A549 (cell line): ENCODE measurements at regions not wholly inside any gene's neighbourhood (a gene's known extent, or its start where the extent isn't known, plus 50 kb on each side); places are given as distances from the start of the nearest gene placed in this dataset.

ENCODE experiments used
- ATAC-seq, 2 experiments: fragments of 200-7000 bp in 1 of 2; fragments of >200 bp in 1 of 2; cut with Nextera tagmentation in 1 of 2; cut with Tn5 transposase in 1 of 2; 3 replicates each; pipeline versions ENCODE4 v1.8.0 to v1.9.1; 2018 to 2020; ENCODE audit warnings: mild to moderate bottlenecking in 1 of 2, moderate library complexity in 1 of 2
- CTCF ChIA-PET: fragments of 300-600 bp; sonication (Branson Sonifier 250); formaldehyde crosslinking; extraction: SDS; loops from one replicate; lab custom pipeline; 2021; ENCODE audit warnings: antibody characterized with exemption, inconsistent platforms; lab: Yijun Ruan, JAX
- POLR2A ChIA-PET: fragments of 350-600 bp; formaldehyde crosslinking; extraction: SDS; loops from one replicate; lab custom pipeline; 2021; ENCODE audit warnings: antibody characterized with exemption, inconsistent platforms; lab: Yijun Ruan, JAX
- DNase-seq, 2 experiments: peaks; one replicate each; pipeline versions ENCODE4 v3.0.0 to v3.0.0-alpha.2; 2011 to 2016; ENCODE audit warnings: low read depth in 1 of 2, low spot score in 1 of 2
- FAIRE-seq: peaks from 2 replicates; lab custom pipeline; 2011; peaks lifted over from hg19 to GRCh38; lab: Jason Lieb, UNC
- H3K27ac ChIP-seq, 2 experiments: fragments of >200 bp; sonication (Bioruptor Twin); formaldehyde crosslinking; 3 replicates each; pipeline ENCODE4 v1.5.1; 2016 to 2017
- H3K4me1 ChIP-seq: fragments of >200 bp; sonication (Bioruptor Twin); formaldehyde crosslinking; 3 replicates; pipeline ENCODE4 v1.6.1; 2016
- H3K4me2 ChIP-seq: fragments of >200 bp; sonication (Bioruptor Twin); formaldehyde crosslinking; 3 replicates; pipeline ENCODE4 v1.6.1; 2016
- H3K4me3 ChIP-seq: fragments of >200 bp; sonication (Bioruptor Twin); formaldehyde crosslinking; 3 replicates; pipeline ENCODE4 v1.5.1; 2016
- H3K9me3 ChIP-seq: fragments of >200 bp; sonication (Bioruptor Twin); formaldehyde crosslinking; 3 replicates; pipeline ENCODE4 v1.6.1; 2016
- EHMT2 ChIP-seq: fragments of 200-600 bp; sonication (generic); IDR thresholded peaks from 2 replicates; pipeline ENCODE4 v1.6.1; 2016; ENCODE audit warnings: antibody characterized with exemption, low read depth, mild to moderate bottlenecking, moderate library complexity
- EP300 ChIP-seq, 2 experiments: fragments of >200 bp; sonication (Bioruptor Twin); formaldehyde crosslinking; IDR thresholded peaks; 2 replicates in 1 of 2; 3 replicates in 1 of 2; pipeline ENCODE4 v1.6.1; 2016 to 2017
- ESRRA ChIP-seq: fragments of 150-350 bp; IDR thresholded peaks from 2 replicates; pipeline ENCODE4 v1.6.1; 2014; ENCODE audit warnings: mild to moderate bottlenecking, low read length, borderline replicate concordance
- FOXS1 ChIP-seq: fragments of 250-450 bp; sonication (Bioruptor Pico); IDR thresholded peaks from 2 replicates; pipeline ENCODE4 v1.5.0; 2020; ENCODE audit warnings: mild to moderate bottlenecking, moderate library complexity
- HEYL ChIP-seq: fragments of 250-450 bp; sonication (Bioruptor Pico); IDR thresholded peaks from 2 replicates; pipeline ENCODE4 v1.8.0; 2021; ENCODE audit warnings: mild to moderate bottlenecking, moderate library complexity
- HOXB13 ChIP-seq: fragments of 250-450 bp; sonication (Bioruptor Pico); IDR thresholded peaks from 2 replicates; pipeline ENCODE4 v1.5.0; 2020; ENCODE audit warnings: low read depth, mild to moderate bottlenecking, moderate library complexity
- KDM5A ChIP-seq: fragments of 200-600 bp; sonication (generic); IDR thresholded peaks from 2 replicates; pipeline ENCODE4 v1.6.1; 2016; ENCODE audit warnings: antibody characterized with exemption, mild to moderate bottlenecking
- MAFK ChIP-seq: fragments of 450-650 bp; IDR thresholded peaks from 2 replicates; pipeline ENCODE4 v1.6.1; 2014; ENCODE audit not compliant: partially characterized antibody
- MAX ChIP-seq: IDR thresholded peaks from 2 replicates; pipeline ENCODE4 v1.6.1; 2012
- MYC ChIP-seq: IDR thresholded peaks from 2 replicates; pipeline ENCODE4 v1.6.1; 2012; ENCODE audit warnings: mild to moderate bottlenecking, inconsistent platforms, low read length, improper control_type of control experiment, borderline replicate concordance
- NR3C1 ChIP-seq: fragments of >200 bp; sonication (Bioruptor Twin); formaldehyde crosslinking; IDR thresholded peaks from 3 replicates; pipeline ENCODE4 v1.6.1; 2017
- POLR2A ChIP-seq: IDR thresholded peaks from 2 replicates; pipeline ENCODE4 v1.6.1; 2012; ENCODE audit warnings: mild to moderate bottlenecking, low read length
- RARB ChIP-seq: fragments of 250-450 bp; sonication (Bioruptor Pico); IDR thresholded peaks from 2 replicates; pipeline ENCODE4 v1.8.0; 2021; ENCODE audit warnings: mild to moderate bottlenecking, moderate library complexity
- ZFP36 ChIP-seq: fragments of 450-650 bp; IDR thresholded peaks from 2 replicates; pipeline ENCODE4 v1.6.1; 2014; ENCODE audit warnings: borderline replicate concordance; ENCODE audit not compliant: partially characterized antibody
- ZNF302 ChIP-seq: fragments of 250-450 bp; sonication (Bioruptor Pico); IDR thresholded peaks from 2 replicates; pipeline ENCODE4 v1.9.0; 2021; ENCODE audit warnings: inconsistent platforms, mild to moderate bottlenecking, moderate library complexity
- ZSCAN20 ChIP-seq: fragments of 250-450 bp; sonication (Bioruptor Pico); IDR thresholded peaks from 2 replicates; pipeline ENCODE4 v1.8.0; 2022; ENCODE audit warnings: mild to moderate bottlenecking, moderate library complexity
- WGBS: methylation state at CpG from one replicate; pipeline ENCODE4 v1.1.6; 2017; ENCODE audit errors: missing lambda C conversion rate; 5-methylcytosine and 5-hydroxymethylcytosine counted together
- TF ChIP-seq, protein P1 (sequence below): fragments of >200 bp; sonication (Bioruptor Twin); formaldehyde crosslinking; IDR thresholded peaks from 2 replicates; pipeline ENCODE4 v1.6.1; 2016
- TF ChIP-seq, protein P2 (sequence below): fragments of 250-450 bp; sonication (Bioruptor Pico); IDR thresholded peaks from 2 replicates; pipeline ENCODE4 v1.5.0; 2021; ENCODE audit warnings: mild to moderate bottlenecking, moderate library complexity, borderline replicate concordance
- TF ChIP-seq, protein P3 (sequence below): fragments of 200-600 bp; sonication (generic); IDR thresholded peaks from 2 replicates; pipeline ENCODE4 v1.6.1; 2016; ENCODE audit warnings: antibody characterized with exemption, mild to moderate bottlenecking, moderate library complexity

DNA sequence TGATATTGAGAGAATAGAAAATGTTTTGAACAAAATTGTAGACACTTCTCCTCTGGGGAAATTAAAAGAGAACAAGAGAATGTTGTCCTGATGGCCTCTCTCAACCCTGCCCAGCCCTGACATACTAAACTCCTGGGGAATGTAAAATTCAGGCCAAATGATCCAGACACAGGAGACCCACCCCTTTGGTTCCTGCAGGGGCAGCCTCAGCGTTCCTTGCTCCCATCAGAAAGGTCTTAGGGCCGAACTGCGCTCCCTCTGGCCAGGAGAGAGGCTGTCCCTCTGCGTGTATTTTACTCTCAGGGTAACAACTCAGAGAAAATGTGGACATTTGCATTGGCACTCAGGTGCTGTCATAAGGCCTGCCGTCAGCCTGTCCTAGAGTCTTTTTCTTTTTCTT, 616.3 kb upstream of the KLF4 start:
- POLR2A ChIA-PET: no interaction called here
- no peak for DNase-seq

DNA sequence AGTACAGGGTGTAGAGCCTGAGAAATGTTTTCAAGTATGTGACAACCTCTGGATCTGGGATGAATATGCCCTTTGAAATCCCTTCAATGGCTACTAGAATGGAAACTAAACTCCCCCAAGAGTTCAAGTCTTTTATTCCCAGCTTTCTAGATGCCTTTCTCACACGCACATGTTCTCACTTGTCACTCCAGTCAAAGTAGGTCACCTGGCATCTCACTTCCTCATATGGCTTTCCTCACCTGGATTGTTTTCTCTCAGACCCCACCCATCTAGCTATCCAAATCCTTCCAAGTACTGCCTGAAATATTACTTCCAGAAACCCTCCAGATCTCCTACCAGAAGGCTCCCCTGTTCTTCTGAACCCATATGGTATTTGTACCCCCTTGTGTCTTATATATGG, 615.4 kb upstream of the KLF4 start:
- 85% methylated on average over 1 of the region's 1 CpG for WGBS
- H3K27ac ChIP-seq: no peak overlapping the region
- ATAC-seq: no peak
- no peak for DNase-seq
- H3K4me2 ChIP-seq: no peak overlapping the region
- ChIA-PET POLR2A (no interaction called here), CTCF (interaction anchor here (1.8 kb wide), 1 partner anchor 12 kb away, joined by 4 read pairs; no protein-coding TSS in a partner anchor)
- peaks cover 18% of the 10 kb centered on the region for H3K4me1 ChIP-seq
- no peaks in the 10 kb centered on the region for H3K9me3 ChIP-seq
- no peak overlapping the region for H3K4me3 ChIP-seq
- no peak for FAIRE-seq
- no peak for TF ChIP-seq NR3C1
- no peak for TF ChIP-seq FOXS1 (CRISPR knock-in tag)

More for the DNA sequence above, 616.3 kb upstream of the KLF4 start:
- Histone ChIP-seq H3K27ac (peak overlapping the region in 1 of 2 experiments; percentile 50; a peak in 1 of 6 replicates), H3K4me2 (no peak overlapping the region), H3K4me1 (peaks cover 16% of the 10 kb centered on the region), H3K9me3 (no peaks in the 10 kb centered on the region), H3K4me3 (no peak overlapping the region)
- no peak for TF ChIP-seq EHMT2
- TF ChIP-seq KDM5A: no peak
- no peak for TF ChIP-seq ZSCAN20
- TF ChIP-seq, protein P1, sequence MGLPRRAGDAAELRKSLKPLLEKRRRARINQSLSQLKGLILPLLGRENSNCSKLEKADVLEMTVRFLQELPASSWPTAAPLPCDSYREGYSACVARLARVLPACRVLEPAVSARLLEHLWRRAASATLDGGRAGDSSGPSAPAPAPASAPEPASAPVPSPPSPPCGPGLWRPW: no peak
- no peak for TF ChIP-seq ZNF302 (CRISPR knock-in tag)
- no peak for TF ChIP-seq POLR2A
- no peak for TF ChIP-seq EP300 (IDR thresholded peaks at IDR 0.05)
- TF ChIP-seq, protein P2, sequence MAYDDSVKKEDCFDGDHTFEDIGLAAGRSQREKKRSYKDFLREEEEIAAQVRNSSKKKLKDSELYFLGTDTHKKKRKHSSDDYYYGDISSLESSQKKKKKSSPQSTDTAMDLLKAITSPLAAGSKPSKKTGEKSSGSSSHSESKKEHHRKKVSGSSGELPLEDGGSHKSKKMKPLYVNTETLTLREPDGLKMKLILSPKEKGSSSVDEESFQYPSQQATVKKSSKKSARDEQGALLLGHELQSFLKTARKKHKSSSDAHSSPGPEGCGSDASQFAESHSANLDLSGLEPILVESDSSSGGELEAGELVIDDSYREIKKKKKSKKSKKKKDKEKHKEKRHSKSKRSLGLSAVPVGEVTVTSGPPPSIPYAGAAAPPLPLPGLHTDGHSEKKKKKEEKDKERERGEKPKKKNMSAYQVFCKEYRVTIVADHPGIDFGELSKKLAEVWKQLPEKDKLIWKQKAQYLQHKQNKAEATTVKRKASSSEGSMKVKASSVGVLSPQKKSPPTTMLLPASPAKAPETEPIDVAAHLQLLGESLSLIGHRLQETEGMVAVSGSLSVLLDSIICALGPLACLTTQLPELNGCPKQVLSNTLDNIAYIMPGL (CRISPR knock-in tag): no peak
- no peak for TF ChIP-seq MAFK
- no peak for TF ChIP-seq ZFP36
- no peak for TF ChIP-seq ESRRA
- TF ChIP-seq HOXB13 (CRISPR knock-in tag): no peak
- TF ChIP-seq MYC: no peak
- TF ChIP-seq HEYL (CRISPR knock-in tag): no peak
- no peak for TF ChIP-seq RARB
- no peak for TF ChIP-seq MAX
- TF ChIP-seq NR3C1: no peak
- TF ChIP-seq, protein P3, sequence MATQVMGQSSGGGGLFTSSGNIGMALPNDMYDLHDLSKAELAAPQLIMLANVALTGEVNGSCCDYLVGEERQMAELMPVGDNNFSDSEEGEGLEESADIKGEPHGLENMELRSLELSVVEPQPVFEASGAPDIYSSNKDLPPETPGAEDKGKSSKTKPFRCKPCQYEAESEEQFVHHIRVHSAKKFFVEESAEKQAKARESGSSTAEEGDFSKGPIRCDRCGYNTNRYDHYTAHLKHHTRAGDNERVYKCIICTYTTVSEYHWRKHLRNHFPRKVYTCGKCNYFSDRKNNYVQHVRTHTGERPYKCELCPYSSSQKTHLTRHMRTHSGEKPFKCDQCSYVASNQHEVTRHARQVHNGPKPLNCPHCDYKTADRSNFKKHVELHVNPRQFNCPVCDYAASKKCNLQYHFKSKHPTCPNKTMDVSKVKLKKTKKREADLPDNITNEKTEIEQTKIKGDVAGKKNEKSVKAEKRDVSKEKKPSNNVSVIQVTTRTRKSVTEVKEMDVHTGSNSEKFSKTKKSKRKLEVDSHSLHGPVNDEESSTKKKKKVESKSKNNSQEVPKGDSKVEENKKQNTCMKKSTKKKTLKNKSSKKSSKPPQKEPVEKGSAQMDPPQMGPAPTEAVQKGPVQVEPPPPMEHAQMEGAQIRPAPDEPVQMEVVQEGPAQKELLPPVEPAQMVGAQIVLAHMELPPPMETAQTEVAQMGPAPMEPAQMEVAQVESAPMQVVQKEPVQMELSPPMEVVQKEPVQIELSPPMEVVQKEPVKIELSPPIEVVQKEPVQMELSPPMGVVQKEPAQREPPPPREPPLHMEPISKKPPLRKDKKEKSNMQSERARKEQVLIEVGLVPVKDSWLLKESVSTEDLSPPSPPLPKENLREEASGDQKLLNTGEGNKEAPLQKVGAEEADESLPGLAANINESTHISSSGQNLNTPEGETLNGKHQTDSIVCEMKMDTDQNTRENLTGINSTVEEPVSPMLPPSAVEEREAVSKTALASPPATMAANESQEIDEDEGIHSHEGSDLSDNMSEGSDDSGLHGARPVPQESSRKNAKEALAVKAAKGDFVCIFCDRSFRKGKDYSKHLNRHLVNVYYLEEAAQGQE: no peak
- CTCF ChIA-PET: no interaction called here
- 72% methylated on average over 5 of the region's 5 CpGs for WGBS
- FAIRE-seq: no peak
- peak in 1 of 2 experiments; percentile 35; a peak in 1 of 6 replicates for ATAC-seq
